GM19455 (cell line): ENCODE measurements at regions not wholly inside any gene's neighbourhood (a gene's known extent, or its start where the extent isn't known, plus 50 kb on each side); places are given as distances from the start of the nearest gene placed in this dataset.

Experiments used
- ATAC-seq: cut with Tn5 transposase; IDR thresholded peaks from one replicate; pipeline ENCODE4 v1.9.1; 2021; ENCODE audit not compliant: unreplicated experiment

DNA sequence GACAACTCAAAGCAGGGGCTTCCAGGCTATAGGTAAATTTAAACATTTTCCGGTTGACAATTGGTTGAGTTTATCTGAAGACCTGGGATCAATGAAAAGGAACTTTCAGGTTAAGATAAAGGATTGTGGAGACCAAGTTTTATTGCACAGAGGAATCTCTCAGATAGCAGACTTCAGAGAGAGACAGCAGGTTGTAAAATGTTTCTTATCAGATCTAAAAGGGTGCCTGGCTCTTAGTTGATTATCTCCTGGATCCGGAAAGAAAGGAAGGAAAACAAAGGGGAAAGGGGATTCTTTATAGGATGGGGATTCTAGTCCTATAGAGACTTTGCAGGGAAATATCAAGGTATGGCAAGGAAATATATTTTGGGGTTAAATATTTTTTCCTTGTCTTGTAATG is 951.3 kb upstream of the SEMA6D start:
- no peak for ATAC-seq

DNA sequence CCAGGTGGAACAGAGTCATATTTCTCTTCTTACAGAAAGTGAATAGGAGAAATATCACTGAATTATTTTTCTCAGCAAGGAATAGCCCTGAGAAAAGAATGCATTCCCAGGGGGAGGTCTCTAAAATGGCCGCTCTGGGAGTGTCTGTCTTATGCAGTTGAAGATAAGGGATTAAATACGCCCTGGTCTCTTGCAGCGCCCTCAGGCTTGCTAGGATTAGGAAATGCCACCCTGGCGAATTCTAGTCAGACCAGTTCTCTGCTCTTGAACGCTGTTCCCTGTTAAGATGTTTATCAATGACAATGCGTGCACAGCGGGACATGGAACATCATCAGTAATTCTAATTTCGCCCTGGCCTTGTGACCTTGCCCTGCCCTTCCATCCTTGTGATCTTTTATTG is 949.0 kb upstream of the SEMA6D start:
- no peak for ATAC-seq

- ATAC-seq: no peak
These were observed 944.3 kb upstream of the SEMA6D start for GRCh38 chr15:46773016-46773415.

DNA sequence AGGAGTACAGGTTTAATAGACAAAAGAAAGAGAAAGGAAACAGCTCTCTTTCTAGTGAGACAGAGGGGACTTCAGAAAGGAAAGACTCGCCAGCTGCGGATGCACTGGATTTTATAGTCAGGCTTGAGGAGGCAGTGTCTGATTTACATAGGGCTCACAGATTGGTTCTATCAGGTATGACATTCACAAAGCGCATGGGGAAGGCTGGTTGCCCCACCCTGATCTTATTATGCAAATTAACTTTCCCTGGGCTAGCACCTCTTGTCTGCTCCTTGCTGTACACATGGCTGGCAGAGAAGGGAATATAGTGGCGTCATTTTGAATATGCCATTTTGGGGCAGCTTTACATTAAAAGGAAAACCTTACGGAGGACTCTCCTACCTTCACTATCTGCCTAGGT is 938.4 kb upstream of the SEMA6D start:
- ATAC-seq: no peak

GRCh38 chr15:46786590-46787285 is 930.6 kb upstream of the SEMA6D start:
- no peak for ATAC-seq

DNA sequence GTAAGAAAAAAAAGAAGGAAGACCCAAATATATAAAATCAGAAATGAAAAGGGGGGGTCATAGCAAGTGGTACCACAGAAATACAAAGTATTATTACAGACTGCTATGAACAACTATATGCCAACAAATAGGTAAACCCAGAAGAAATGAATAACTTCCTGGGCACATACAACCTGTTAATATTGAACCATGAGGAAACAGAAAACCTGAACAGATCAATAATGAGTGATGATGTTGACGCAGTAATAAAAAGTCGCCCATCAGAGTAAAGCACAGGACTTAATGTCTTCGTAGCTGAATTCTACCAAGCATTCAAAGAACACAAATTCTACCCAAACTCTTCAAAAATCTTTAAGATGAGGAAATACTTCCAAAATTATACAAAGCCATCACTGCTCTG is 921.6 kb upstream of the SEMA6D start:
- no peak for ATAC-seq

GRCh38 chr15:46808834-46809233 is 908.5 kb upstream of the SEMA6D start:
- ATAC-seq: no peak

- ATAC-seq: no peak
These were observed 902.1 kb upstream of the SEMA6D start for GRCh38 chr15:46815240-46815639.

GRCh38 chr15:46815765-46816164 is 901.5 kb upstream of the SEMA6D start:
- no peak for ATAC-seq

DNA sequence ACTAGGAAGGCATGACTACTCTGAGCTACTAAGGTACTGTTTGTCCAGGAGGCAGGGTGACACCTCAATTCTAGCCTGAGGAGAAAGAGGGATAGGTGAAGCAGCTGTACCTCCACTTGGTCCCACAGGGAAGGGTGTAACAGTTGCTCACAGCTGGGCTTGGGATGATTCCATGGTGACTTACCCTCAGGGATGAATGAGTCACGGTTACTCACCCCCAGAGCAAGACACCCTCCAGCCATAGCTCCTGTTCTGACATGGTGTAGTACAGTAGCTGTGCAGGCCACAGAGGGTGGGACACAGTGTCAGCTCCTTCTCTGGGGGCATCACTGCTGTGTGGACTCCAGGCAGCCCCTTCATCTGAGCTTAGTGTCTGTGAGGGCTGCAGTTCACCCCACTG is 868.6 kb upstream of the SEMA6D start:
- ATAC-seq: no peak

DNA sequence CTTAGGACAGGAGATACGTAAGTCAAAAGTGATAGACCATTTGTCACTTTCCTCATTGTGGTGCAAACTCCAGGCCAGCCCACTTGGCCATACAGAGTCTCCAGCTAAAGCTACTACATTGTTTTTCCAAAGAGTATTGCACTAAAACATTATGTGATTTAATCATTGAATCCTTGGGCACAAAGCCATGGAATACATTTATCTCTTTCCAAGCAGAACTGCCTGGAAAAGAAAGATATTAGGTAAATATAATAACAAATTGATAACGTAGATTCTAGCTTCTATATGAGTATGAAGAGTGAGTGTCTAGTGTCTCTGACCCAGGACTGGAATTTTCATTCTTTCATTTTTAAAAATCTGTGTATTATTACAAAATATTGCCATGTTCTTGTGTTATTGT is 863.7 kb upstream of the SEMA6D start:
- ATAC-seq: no peak

GRCh38 chr15:46854564-46854963 is 862.7 kb upstream of the SEMA6D start:
- no peak for ATAC-seq

- no peak for ATAC-seq
These were observed 861.9 kb upstream of the SEMA6D start for GRCh38 chr15:46855388-46855787.

GRCh38 chr15:46856839-46857502 is 860.3 kb upstream of the SEMA6D start:
- no peak for ATAC-seq

DNA sequence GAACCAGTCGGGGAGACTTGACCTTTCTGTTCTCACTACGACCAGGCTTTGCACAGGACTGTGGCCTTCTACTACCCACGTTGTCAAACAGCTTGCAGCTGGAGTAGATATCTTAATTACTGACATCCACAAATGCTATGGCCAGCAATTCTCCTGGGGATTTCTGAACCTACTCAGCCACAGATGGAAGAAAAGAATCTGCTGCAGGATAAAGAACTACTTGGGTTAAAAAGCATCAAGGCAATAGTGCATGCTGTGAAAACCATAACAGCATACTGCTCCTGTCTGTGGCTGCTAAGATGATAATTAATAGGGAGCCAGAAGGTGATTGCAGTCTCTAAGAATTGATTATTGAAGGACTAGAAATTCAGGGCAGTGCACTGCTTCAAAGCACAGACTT is 859.2 kb upstream of the SEMA6D start:
- ATAC-seq: no peak

GRCh38 chr15:46861796-46862195 is 855.5 kb upstream of the SEMA6D start:
- ATAC-seq: no peak

GRCh38 chr15:46865155-46865554 is 852.1 kb upstream of the SEMA6D start:
- ATAC-seq: no peak

- ATAC-seq: no peak
These were observed 844.9 kb upstream of the SEMA6D start for GRCh38 chr15:46872286-46872980.

DNA sequence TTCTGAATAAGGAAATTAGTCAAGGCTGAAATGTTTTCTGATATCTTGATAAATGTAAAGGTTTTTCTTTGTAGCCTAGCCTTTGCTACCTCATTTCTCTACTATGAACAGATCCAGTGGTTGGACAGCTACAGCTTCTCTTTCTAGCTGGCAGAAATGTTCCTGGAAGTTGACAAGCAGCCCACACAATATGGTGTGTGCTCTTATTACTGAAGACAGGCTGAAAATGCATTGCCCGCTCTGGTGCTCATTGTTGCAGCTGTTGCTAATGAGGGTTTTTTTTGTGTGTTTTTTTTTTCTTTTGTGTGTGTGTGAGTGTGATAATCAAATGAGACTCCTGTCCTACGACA is 844.3 kb upstream of the SEMA6D start:
- ATAC-seq: no peak

GRCh38 chr15:46879032-46879770 is 838.1 kb upstream of the SEMA6D start:
- ATAC-seq: no peak

- ATAC-seq: no peak
These were observed 836.5 kb upstream of the SEMA6D start for GRCh38 chr15:46880791-46881190.
